CD14-positive monocyte (primary cell): ENCODE measurements at regions not wholly inside any gene's neighbourhood (a gene's known extent, or its start where the extent isn't known, plus 50 kb on each side); places are given as distances from the start of the nearest gene placed in this dataset.

Experiments used
- DNase-seq, 3 donors: peaks; one replicate each; pipeline ENCODE4 v3.0.0-alpha.2; 2011 to 2022
- H2AFZ ChIP-seq: 2 replicates; pipeline ENCODE4 v1.6.0; 2012; ENCODE audit warnings: mild to moderate bottlenecking, low read depth, low read length, inconsistent platforms; ENCODE audit not compliant: insufficient read depth, poor library complexity, severe bottlenecking
- H3K27ac ChIP-seq, 2 donors: 1 replicate in 1 of 2; 2 replicates in 1 of 2; pipeline ENCODE4 v1.5.1; 2012 to 2013; ENCODE audit warnings: low read length in 2 of 2, control low read depth in 1 of 2, inconsistent platforms in 1 of 2, low read depth in 1 of 2, mild to moderate bottlenecking in 1 of 2
- H3K27me3 ChIP-seq, 2 donors: one replicate each; pipeline versions ENCODE4 v1.6.0 to v1.6.1; 2011 to 2013; ENCODE audit warnings: low read length in 2 of 2; ENCODE audit not compliant: control insufficient read depth in 2 of 2, insufficient read depth in 2 of 2
- H3K36me3 ChIP-seq, 2 donors: replicated peaks in 1 of 2; 1 replicate in 1 of 2; 2 replicates in 1 of 2; pipeline versions ENCODE4 v1.5.1 to v1.6.1; 2012 to 2013; ENCODE audit warnings: low read length in 2 of 2, control low read depth in 1 of 2, inconsistent platforms in 1 of 2, mild to moderate bottlenecking in 1 of 2; ENCODE audit not compliant: insufficient read depth in 2 of 2, control insufficient read depth in 1 of 2
- H3K4me1 ChIP-seq, 2 donors: 1 replicate in 1 of 2; 2 replicates in 1 of 2; pipeline versions ENCODE4 v1.5.1 to v1.6.1; 2012 to 2013; ENCODE audit warnings: low read length in 2 of 2, control low read depth in 1 of 2, inconsistent platforms in 1 of 2, mild to moderate bottlenecking in 1 of 2, moderate library complexity in 1 of 2; ENCODE audit not compliant: insufficient read depth in 2 of 2, control insufficient read depth in 1 of 2
- H3K4me2 ChIP-seq: replicated peaks from 2 replicates; pipeline ENCODE3; 2012; ENCODE audit warnings: low read length, moderate library complexity, mild to moderate bottlenecking; ENCODE audit not compliant: poor library complexity, severe bottlenecking; ENCODE audit errors: extremely low read depth
- H3K4me3 ChIP-seq, 3 experiments: fragments of 200-600 bp in 1 of 3; sonication (generic) in 1 of 3; replicated peaks in 1 of 3; 1 replicate in 2 of 3; 2 replicates in 1 of 3; pipeline ENCODE4 v1.5.1; 2011 to 2013; ENCODE audit warnings: low read length in 3 of 3, mild to moderate bottlenecking in 3 of 3, control low read depth in 2 of 3, low read depth in 2 of 3, inconsistent platforms in 1 of 3, moderate library complexity in 1 of 3
- H3K79me2 ChIP-seq: 2 replicates; pipeline ENCODE4 v1.6.0; 2012; ENCODE audit warnings: mild to moderate bottlenecking, control low read depth, inconsistent platforms, low read length, moderate library complexity; ENCODE audit not compliant: insufficient read depth
- H3K9ac ChIP-seq: 2 replicates; pipeline ENCODE4 v1.6.0; 2017; ENCODE audit warnings: low read length, mild to moderate bottlenecking; ENCODE audit not compliant: insufficient read depth, poor library complexity, severe bottlenecking
- H3K9me3 ChIP-seq, 2 donors: replicated peaks in 1 of 2; 1 replicate in 1 of 2; 2 replicates in 1 of 2; pipeline versions ENCODE4 v1.5.1 to v1.6.1; 2012 to 2013; ENCODE audit warnings: low read length in 2 of 2, control low read depth in 1 of 2; ENCODE audit not compliant: control insufficient read depth in 1 of 2, insufficient read depth in 1 of 2
- H4K20me1 ChIP-seq: 2 replicates; pipeline ENCODE4 v1.6.0; 2012; ENCODE audit warnings: mild to moderate bottlenecking, low read length, control low read depth, moderate library complexity; ENCODE audit not compliant: insufficient read depth
- H3K27ac Mint-ChIP-seq, 7 donors: one replicate each; pipeline ENCODE4 v1.8.0; 2020; ENCODE audit warnings: mild to moderate bottlenecking in 7 of 7, mixed read lengths in 7 of 7, moderate library complexity in 6 of 7, inconsistent platforms in 2 of 7
- H3K27me3 Mint-ChIP-seq, 3 donors: one replicate each; pipeline ENCODE4 v1.8.0; 2021 to 2022; ENCODE audit warnings: low read depth in 3 of 3, mild to moderate bottlenecking in 3 of 3, mixed read lengths in 3 of 3, moderate library complexity in 3 of 3, inconsistent platforms in 1 of 3
- H3K36me3 Mint-ChIP-seq, 2 donors: one replicate each; pipeline ENCODE4 v1.8.0; 2020; ENCODE audit warnings: mixed read lengths in 2 of 2, inconsistent platforms in 1 of 2, mild to moderate bottlenecking in 1 of 2
- H3K4me1 Mint-ChIP-seq: one replicate; pipeline ENCODE4 v1.8.0; 2020; ENCODE audit warnings: mild to moderate bottlenecking, mixed read lengths
- H3K4me3 Mint-ChIP-seq, 2 donors: one replicate each; pipeline ENCODE4 v1.8.0; 2020; ENCODE audit warnings: mild to moderate bottlenecking in 2 of 2, mixed read lengths in 2 of 2, moderate library complexity in 1 of 2
- H3K9me3 Mint-ChIP-seq, 7 donors: one replicate each; pipeline ENCODE4 v1.8.0; 2020 to 2022; ENCODE audit warnings: mixed read lengths in 7 of 7, mild to moderate bottlenecking in 6 of 7, moderate library complexity in 6 of 7, inconsistent platforms in 2 of 7
- CTCF ChIP-seq: fragments of 200-600 bp; IDR thresholded peaks from one replicate; pipeline ENCODE4 v1.8.0; 2022; ENCODE audit warnings: antibody characterized with exemption, mild to moderate bottlenecking
- WGBS: methylation state at CpG from one replicate; pipeline ENCODE4 v1.1.5; 2013; ENCODE audit warnings: missing lambda C conversion rate; ENCODE audit not compliant: insufficient coverage; 5-methylcytosine and 5-hydroxymethylcytosine counted together
- intact Hi-C, 2 donors: fragments of 100-400 bp; cut with micrococcal nuclease; formaldehyde crosslinking; loops; one replicate each; pipeline versions ENCODE4 v1.15.0 to v1.15.1; 2023

DNA sequence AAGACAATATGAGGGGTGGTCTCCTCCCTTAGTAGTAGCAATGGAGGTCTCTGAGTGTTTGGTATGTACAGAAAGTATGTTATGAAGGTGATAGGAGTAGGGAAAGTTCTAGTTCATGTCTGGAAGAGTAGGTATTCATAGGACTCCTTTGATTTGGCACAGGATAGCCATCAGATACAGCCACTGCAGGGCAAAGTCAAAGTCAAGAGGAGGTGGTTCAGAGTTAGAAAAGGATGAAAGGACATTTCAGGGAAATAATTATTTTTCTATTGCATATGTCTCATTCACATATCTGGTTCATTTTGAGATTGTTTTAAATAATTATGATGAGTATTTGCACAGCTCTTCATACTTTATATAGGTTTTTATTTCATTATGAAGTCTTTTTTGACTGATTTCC is 381.1 kb downstream of the MFSD1 start:
- H3K27ac Mint-ChIP-seq = no peak overlapping the region
- H4K20me1 ChIP-seq = no peaks in the 10 kb centered on the region
- H3K4me2 ChIP-seq = no peak overlapping the region
- peaks cover 0 to 8% (median 4%) of the 10 kb centered on the region in 7 donors for H3K9me3 Mint-ChIP-seq
- intact Hi-C loops = no loop called here
- no peak for DNase-seq
- H2AFZ ChIP-seq = no peak overlapping the region
- H3K36me3 ChIP-seq = no peaks in the 10 kb centered on the region
- no peak overlapping the region for H3K4me3 ChIP-seq
- no peak overlapping the region for H3K9ac ChIP-seq
- H3K27ac ChIP-seq = no peak overlapping the region
- no peaks in the 10 kb centered on the region for H3K36me3 Mint-ChIP-seq
- peaks cover 0 to 16% of the 10 kb centered on the region in 2 donors for H3K4me1 ChIP-seq
- no peak for TF ChIP-seq CTCF
- peaks cover 0 to 4% (median 2%) of the 10 kb centered on the region in 3 donors for H3K27me3 Mint-ChIP-seq
- H3K9me3 ChIP-seq = peaks cover 0 to 7% of the 10 kb centered on the region in 2 donors
- H3K27me3 ChIP-seq = no peaks in the 10 kb centered on the region
- no peaks in the 10 kb centered on the region for H3K79me2 ChIP-seq
- no peak overlapping the region for H3K4me3 Mint-ChIP-seq
- H3K4me1 Mint-ChIP-seq = peaks cover 6% of the 10 kb centered on the region

DNA sequence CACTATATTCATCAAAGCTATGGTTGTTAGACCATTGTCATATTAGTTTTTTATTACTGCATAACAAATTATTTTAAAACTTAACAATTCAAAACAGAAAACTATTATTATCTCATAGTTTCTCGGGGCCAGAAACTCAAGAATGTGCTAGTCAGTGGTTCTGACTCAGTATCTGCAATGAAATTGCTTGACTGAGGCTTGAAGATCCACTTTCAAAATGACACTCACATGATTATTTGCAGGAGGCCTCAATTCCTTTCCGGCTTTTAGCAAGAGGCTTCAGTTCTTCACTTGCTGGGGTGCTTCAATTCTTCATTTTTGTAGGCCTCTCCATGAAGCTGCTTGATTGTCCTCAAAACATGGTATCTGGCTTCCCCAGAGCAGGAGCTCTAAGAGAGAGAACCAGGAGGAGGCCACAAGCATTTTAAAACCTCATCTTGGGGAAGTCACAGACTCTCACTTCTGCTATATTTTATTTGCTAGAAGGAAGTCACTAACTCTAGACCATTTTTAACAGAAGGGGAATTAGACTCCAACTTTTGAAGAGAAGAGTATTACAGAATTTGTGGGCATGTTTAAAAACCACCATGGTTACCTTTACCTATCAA is 383.7 kb downstream of the MFSD1 start:
- Histone ChIP-seq H3K4me1 (peaks cover 0 to 16% of the 10 kb centered on the region in 2 donors), H3K27me3 (no peaks in the 10 kb centered on the region), H3K4me2 (no peak overlapping the region), H4K20me1 (no peaks in the 10 kb centered on the region), H3K4me3 (no peak overlapping the region), H3K79me2 (no peaks in the 10 kb centered on the region), H2AFZ (no peak overlapping the region), H3K9ac (no peak overlapping the region), H3K36me3 (no peaks in the 10 kb centered on the region), H3K9me3 (peaks cover 0 to 7% of the 10 kb centered on the region in 2 donors), H3K27ac (no peak overlapping the region)
- 83% methylated on average over 2 of the region's 2 CpGs for WGBS
- Mint-ChIP-seq H3K4me3 (no peak overlapping the region), H3K9me3 (peaks cover 0 to 8% (median 4%) of the 10 kb centered on the region in 7 donors), H3K27me3 (peaks cover 0 to 6% (median 2%) of the 10 kb centered on the region in 3 donors), H3K27ac (peak overlapping the region in 3 of 7 donors; percentile 10 to 64 (median 36)), H3K36me3 (no peaks in the 10 kb centered on the region), H3K4me1 (peaks cover 6% of the 10 kb centered on the region)
- DNase-seq = peak in 2 of 3 donors; percentile 5 to 14
- no peak for TF ChIP-seq CTCF
- intact Hi-C loops = no loop called here
